Right cardiac atrium (tissue), 5 donors: ENCODE measurements at regions not wholly inside any gene's neighbourhood (a gene's known extent, or its start where the extent isn't known, plus 50 kb on each side); places are given as distances from the start of the nearest gene placed in this dataset.

Source experiments
- ATAC-seq, 2 donors: fragments of 200-7000 bp; cut with Tn5 transposase; one replicate each; pipeline versions ENCODE4 v1.8.0 to v1.9.1; 2020; ENCODE audit warnings: moderate library complexity in 2 of 2, mild to moderate bottlenecking in 1 of 2
- DNase-seq, 3 donors: peaks; one replicate each; pipeline ENCODE4 v3.0.0-alpha.2; 2020
- H3K27ac ChIP-seq: one replicate; pipeline ENCODE4 v1.5.1; 2013; ENCODE audit warnings: mild to moderate bottlenecking, low read length, control low read depth, moderate library complexity
- H3K27me3 ChIP-seq: one replicate; pipeline ENCODE4 v1.6.1; 2013; ENCODE audit not compliant: control insufficient read depth, insufficient read depth
- H3K4me1 ChIP-seq: one replicate; pipeline ENCODE4 v1.6.1; 2013; ENCODE audit warnings: low read length; ENCODE audit not compliant: control insufficient read depth, insufficient read depth
- H3K4me3 ChIP-seq: one replicate; pipeline ENCODE4 v1.5.1; 2013; ENCODE audit warnings: low read length, control low read depth
- H3K9me3 ChIP-seq: one replicate; pipeline ENCODE4 v1.6.1; 2013; ENCODE audit warnings: low read length; ENCODE audit not compliant: control insufficient read depth
- WGBS: extraction: QIAGEN DNeasy Blood & Tissue Kit; methylation state at CpG from one replicate; pipeline ENCODE4 v1.1.7; 2013; 5-methylcytosine and 5-hydroxymethylcytosine counted together
- intact Hi-C, 4 donors: fragments of 100-400 bp; cut with DNase I; formaldehyde crosslinking; loops; one replicate each; pipeline versions ENCODE4 v1.11.0 to v1.14.0; 2022 to 2023
- donor health status: healthy with polysubstance abuse.
- donor health status: DM: no; HTN: yes; CAD: no.
- donor health status: DM: no; HTN: no; CAD: no.
- donor health status: DM: no; HTN: yes; CAD: no; lungs with severe emphysema.
- donor health status: DM: yes; HTN: yes; CAD: no.

- ATAC-seq (peak in 1 of 2 donors; percentile 11), DNase-seq (peak in 1 of 3 donors; percentile 23)
- Histone ChIP-seq H3K27me3 (no peaks in the 10 kb centered on the region), H3K4me1 (no peaks in the 10 kb centered on the region), H3K9me3 (no peaks in the 10 kb centered on the region), H3K27ac (no peak overlapping the region), H3K4me3 (no peak overlapping the region)
- WGBS = 38% methylated on average over 9 of the region's 9 CpGs
- intact Hi-C loops = loop anchor here in 1 of 4 donors (10.0 kb wide), 1 partner anchor 228 kb away; no protein-coding TSS in a partner anchor
Measured at GRCh38 chr12:29086325-29087271, 62.5 kb upstream of the FAR2 start.

GRCh38 chr12:29088611-29089219 lies 60.4 kb upstream of the FAR2 start:
- Histone ChIP-seq H3K9me3 (peaks cover 1% of the 10 kb centered on the region), H3K27ac (no peak overlapping the region), H3K27me3 (no peaks in the 10 kb centered on the region), H3K4me1 (no peaks in the 10 kb centered on the region), H3K4me3 (no peak overlapping the region)
- intact Hi-C loops = loop anchor here in 1 of 4 donors (10.0 kb wide), 1 partner anchor 226 kb away; no protein-coding TSS in a partner anchor
- ATAC-seq = no peak
- DNase-seq = no peak
